Tibial artery (tissue), 4 donors: ENCODE measurements at regions not wholly inside any gene's neighbourhood (a gene's known extent, or its start where the extent isn't known, plus 50 kb on each side); places are given as distances from the start of the nearest gene placed in this dataset.
A peak's percentile ranks its signal among the peaks of the same experiment; 100 is the strongest.

ENCODE experiments used
- DNase-seq, 2 donors: peaks; one replicate each; pipeline ENCODE4 v3.0.0-alpha.2; 2019
- H3K27ac ChIP-seq, 2 donors: fragments of 200-600 bp; sonication (generic) in 1 of 2; 1 replicate in 1 of 2; 2 replicates in 1 of 2; pipeline ENCODE4 v1.5.1; 2018 to 2019; ENCODE audit warnings: mild to moderate bottlenecking in 1 of 2
- H3K27me3 ChIP-seq, 2 donors: fragments of 200-600 bp; sonication (generic) in 1 of 2; one replicate each; pipeline versions ENCODE4 v1.5.1 to v1.6.0; 2016 to 2019
- H3K36me3 ChIP-seq, 3 donors: fragments of 200-600 bp; sonication (generic) in 2 of 3; one replicate each; pipeline ENCODE4 v1.5.1; 2016 to 2019; ENCODE audit warnings: mild to moderate bottlenecking in 2 of 3
- H3K4me1 ChIP-seq, 4 donors: fragments of 200-600 bp; sonication (generic) in 2 of 4; 1 replicate in 3 of 4; 2 replicates in 1 of 4; pipeline ENCODE4 v1.5.1; 2016 to 2019
- H3K4me3 ChIP-seq, 2 donors: fragments of 200-600 bp; sonication (generic) in 1 of 2; 1 replicate in 1 of 2; 2 replicates in 1 of 2; pipeline ENCODE4 v1.5.1; 2018 to 2019; ENCODE audit warnings: mild to moderate bottlenecking in 2 of 2
- H3K9me3 ChIP-seq, 3 donors: fragments of 200-600 bp; sonication (generic) in 1 of 3; one replicate each; pipeline ENCODE4 v1.5.1; 2016 to 2019
- CTCF ChIP-seq, 2 experiments: fragments of 200-600 bp in 1 of 2; fragments of 450-650 bp in 1 of 2; IDR thresholded peaks; one replicate each; pipeline ENCODE4 v1.5.1; 2017 to 2019; ENCODE audit warnings: antibody characterized with exemption in 2 of 2, mild to moderate bottlenecking in 1 of 2, moderate library complexity in 1 of 2
- intact Hi-C: fragments of 100-400 bp; cut with DNase I; formaldehyde crosslinking; loops from one replicate; pipeline ENCODE4 v1.15.0; 2023; ENCODE audit warnings: low total_unique reads

DNA sequence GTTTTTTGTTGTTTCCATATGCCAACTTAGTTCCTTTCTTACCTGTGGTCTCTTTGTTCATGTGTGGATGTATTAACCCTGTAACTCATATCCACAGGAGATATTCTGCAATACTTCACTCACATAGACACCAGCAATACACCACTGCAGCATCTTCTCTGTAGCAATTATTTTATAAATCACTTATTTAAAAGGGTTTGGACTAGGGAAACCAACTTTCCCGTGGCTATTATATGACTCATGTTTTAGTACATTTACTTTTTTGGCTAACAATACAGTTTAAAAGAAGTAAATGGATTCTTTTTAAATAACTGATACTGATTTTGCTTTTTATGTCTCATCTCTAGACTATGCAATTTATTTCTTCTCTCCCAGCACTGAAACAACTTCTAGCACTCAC is 488.9 kb downstream of the MBD2 start:
- intact Hi-C loops, result no loop called here
- no peak overlapping the region for H3K4me3 ChIP-seq
- no peaks in the 10 kb centered on the region for H3K27me3 ChIP-seq
- no peak for TF ChIP-seq CTCF (IDR thresholded peaks at IDR 0.05)
- no peaks in the 10 kb centered on the region for H3K36me3 ChIP-seq
- DNase-seq, result no peak
- no peaks in the 10 kb centered on the region for H3K4me1 ChIP-seq
- no peaks in the 10 kb centered on the region for H3K9me3 ChIP-seq
- no peak overlapping the region for H3K27ac ChIP-seq

DNA sequence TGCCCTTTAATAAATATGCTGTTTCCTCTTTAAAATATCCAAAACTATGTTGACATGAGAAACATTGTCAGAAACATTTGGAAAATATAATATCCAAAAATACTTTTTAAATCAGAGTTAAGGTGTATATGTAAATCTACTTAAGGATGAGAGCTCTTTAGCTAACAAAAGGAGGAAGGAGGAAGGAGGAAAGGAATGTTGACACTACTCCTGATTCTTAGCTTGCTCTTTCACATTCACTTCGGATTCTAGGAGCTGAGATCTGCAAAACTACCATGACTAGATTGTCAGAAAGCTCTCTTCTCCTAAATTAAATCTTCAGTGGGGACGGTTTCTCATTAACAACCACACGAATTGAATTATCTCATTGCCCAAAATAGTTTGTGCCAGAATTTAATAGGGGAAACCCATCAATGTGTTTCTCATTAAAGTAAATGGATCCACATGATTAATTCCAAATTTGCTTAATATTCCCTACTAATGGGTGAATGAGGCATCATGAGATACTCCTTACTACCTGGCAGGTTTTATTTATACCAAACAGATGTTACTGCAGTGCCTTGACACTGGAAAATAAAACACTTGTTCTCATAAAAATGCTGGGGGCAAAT is 509.1 kb downstream of the MBD2 start:
- DNase-seq, result no peak
- Histone ChIP-seq H3K4me3 (no peak overlapping the region), H3K36me3 (no peaks in the 10 kb centered on the region), H3K27me3 (no peaks in the 10 kb centered on the region), H3K27ac (no peak overlapping the region), H3K4me1 (no peaks in the 10 kb centered on the region), H3K9me3 (peaks cover 0 to 3% (median 0%) of the 10 kb centered on the region in 3 donors)
- intact Hi-C loops, result no loop called here
- TF ChIP-seq CTCF (IDR thresholded peaks at IDR 0.05), result no peak

DNA sequence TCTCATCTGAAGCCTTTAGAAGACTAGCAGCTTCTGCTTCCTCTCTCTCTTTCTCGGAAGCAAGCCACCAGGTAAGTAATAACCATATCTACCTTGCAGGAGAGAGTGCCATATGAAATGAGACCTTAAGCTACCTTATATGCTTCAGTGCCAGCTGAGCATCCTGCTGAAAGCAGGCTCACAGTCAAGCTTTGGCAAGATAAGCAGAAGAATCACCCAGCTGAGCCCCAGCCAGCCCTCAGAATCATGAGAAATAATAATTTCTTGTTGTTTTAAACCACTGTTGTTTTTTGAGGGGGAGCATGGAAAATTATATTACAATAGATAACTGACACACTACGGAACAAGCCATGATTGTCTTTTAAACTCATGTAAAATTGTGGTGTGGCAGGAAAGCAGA is 514.4 kb downstream of the MBD2 start:
- no peak for DNase-seq
- Histone ChIP-seq H3K9me3 (peaks cover 0 to 11% (median 0%) of the 10 kb centered on the region in 3 donors), H3K4me3 (no peak overlapping the region), H3K36me3 (no peaks in the 10 kb centered on the region), H3K4me1 (no peaks in the 10 kb centered on the region), H3K27ac (no peak overlapping the region), H3K27me3 (no peaks in the 10 kb centered on the region)
- intact Hi-C loops, result no loop called here
- no peak for TF ChIP-seq CTCF (IDR thresholded peaks at IDR 0.05)

- H3K36me3 ChIP-seq, result no peaks in the 10 kb centered on the region
- no peaks in the 10 kb centered on the region for H3K27me3 ChIP-seq
- no peak for DNase-seq
- H3K4me1 ChIP-seq, result no peaks in the 10 kb centered on the region
- intact Hi-C loops, result no loop called here
- H3K4me3 ChIP-seq, result no peak overlapping the region
- no peak for TF ChIP-seq CTCF (IDR thresholded peaks at IDR 0.05)
- no peak overlapping the region for H3K27ac ChIP-seq
- no peaks in the 10 kb centered on the region for H3K9me3 ChIP-seq
Observed at GRCh38 chr18:53702480-53702879, 522.0 kb downstream of the MBD2 start.

GRCh38 chr18:53701697-53702096 is 522.8 kb downstream of the MBD2 start:
- Histone ChIP-seq H3K4me3 (no peak overlapping the region), H3K27ac (no peak overlapping the region), H3K36me3 (no peaks in the 10 kb centered on the region), H3K9me3 (no peaks in the 10 kb centered on the region), H3K4me1 (no peaks in the 10 kb centered on the region), H3K27me3 (no peaks in the 10 kb centered on the region)
- DNase-seq, result no peak
- intact Hi-C loops, result no loop called here
- TF ChIP-seq CTCF (IDR thresholded peaks at IDR 0.05), result no peak

DNA sequence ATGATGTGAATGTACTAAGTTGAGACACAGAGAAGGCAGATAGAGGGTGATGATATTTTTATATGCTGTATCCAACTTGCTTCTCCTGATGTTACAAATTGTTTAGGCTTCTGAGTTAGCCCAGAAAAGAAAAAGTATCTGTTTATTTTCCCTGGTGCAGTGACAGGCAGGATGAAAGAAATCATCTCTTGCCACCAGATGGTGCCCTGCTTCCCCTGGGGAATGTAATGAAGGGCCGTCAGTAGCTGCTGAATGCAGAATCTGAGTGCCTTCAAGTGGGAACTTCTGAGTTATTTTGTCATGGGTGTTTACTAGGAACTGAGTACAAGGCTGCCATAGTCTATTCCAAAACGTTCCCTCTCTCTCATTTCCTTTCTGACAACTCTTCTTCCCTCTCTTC is 525.6 kb downstream of the MBD2 start:
- Histone ChIP-seq H3K27me3 (no peaks in the 10 kb centered on the region), H3K9me3 (no peaks in the 10 kb centered on the region), H3K4me3 (no peak overlapping the region), H3K36me3 (no peaks in the 10 kb centered on the region), H3K4me1 (no peaks in the 10 kb centered on the region), H3K27ac (no peak overlapping the region)
- TF ChIP-seq CTCF (IDR thresholded peaks at IDR 0.05), result peak; percentile 6 to 36
- intact Hi-C loops, result no loop called here
- DNase-seq, result no peak
